GM23338 (cell line): ENCODE measurements at regions not wholly inside any gene's neighbourhood (a gene's known extent, or its start where the extent isn't known, plus 50 kb on each side); places are given as distances from the start of the nearest gene placed in this dataset.

ENCODE experiments used
- ATAC-seq: fragments of 200-7000 bp; cut with Tn5 transposase; 3 replicates; pipeline ENCODE4 v1.9.1; 2020
- DNase-seq: peaks from one replicate; pipeline ENCODE4 v3.0.0-alpha.2; 2015; ENCODE audit warnings: low spot score
- H2AFZ ChIP-seq: fragments of 200-600 bp; sonication (generic); 2 replicates; pipeline ENCODE4 v1.8.0; 2016; ENCODE audit warnings: antibody characterized with exemption, mild to moderate bottlenecking, moderate library complexity
- H3F3A ChIP-seq: fragments of 200-600 bp; sonication (generic); replicated peaks from 2 replicates; pipeline ENCODE4 v1.8.0; 2017; ENCODE audit warnings: antibody characterized with exemption, mixed run types, low read depth
- H3K27ac ChIP-seq: fragments of 200-600 bp; sonication (generic); 2 replicates; pipeline ENCODE4 v1.6.1; 2016; ENCODE audit warnings: low read depth
- H3K27me3 ChIP-seq: fragments of 200-600 bp; sonication (generic); 2 replicates; pipeline ENCODE4 v1.8.0; 2016; ENCODE audit warnings: mild to moderate bottlenecking, mixed run types, moderate library complexity; ENCODE audit not compliant: insufficient read depth
- H3K36me3 ChIP-seq: fragments of 200-600 bp; sonication (generic); 2 replicates; pipeline ENCODE4 v1.8.0; 2016; ENCODE audit warnings: mild to moderate bottlenecking; ENCODE audit not compliant: insufficient read depth
- H3K4me1 ChIP-seq: fragments of 200-600 bp; sonication (generic); 2 replicates; pipeline ENCODE4 v1.8.0; 2016; ENCODE audit warnings: mild to moderate bottlenecking, moderate library complexity; ENCODE audit not compliant: insufficient read depth
- H3K4me2 ChIP-seq: fragments of 200-600 bp; sonication (generic); 2 replicates; pipeline ENCODE4 v1.7.1; 2017; ENCODE audit warnings: mixed run types
- H3K4me3 ChIP-seq: fragments of 200-600 bp; sonication (generic); 2 replicates; pipeline ENCODE4 v1.6.1; 2016; ENCODE audit warnings: mixed run types
- H3K79me2 ChIP-seq: fragments of 200-600 bp; sonication (generic); replicated peaks from 2 replicates; pipeline ENCODE4 v1.8.0; 2017; ENCODE audit warnings: mild to moderate bottlenecking; ENCODE audit not compliant: insufficient read depth
- H3K9me2 ChIP-seq: fragments of 200-600 bp; sonication (generic); 2 replicates; pipeline ENCODE4 v1.8.0; 2017; ENCODE audit not compliant: insufficient read depth
- H4K20me1 ChIP-seq: fragments of 200-600 bp; sonication (generic); replicated peaks from 2 replicates; pipeline ENCODE4 v1.8.0; 2017; ENCODE audit warnings: mild to moderate bottlenecking; ENCODE audit not compliant: insufficient read depth
- H3K27ac Mint-ChIP-seq: 2 replicates; pipeline ENCODE4 v1.8.0; 2020; ENCODE audit warnings: inconsistent platforms, mild to moderate bottlenecking, moderate library complexity, mixed read lengths
- H3K27me3 Mint-ChIP-seq: 3 replicates; pipeline ENCODE4 v1.8.0; 2022; ENCODE audit warnings: low read depth, mild to moderate bottlenecking, moderate library complexity, mixed read lengths, inconsistent platforms; ENCODE audit not compliant: insufficient read depth, poor library complexity
- H3K36me3 Mint-ChIP-seq: 3 replicates; pipeline ENCODE4 v1.8.0; 2021; ENCODE audit warnings: low read depth, mild to moderate bottlenecking, inconsistent platforms, moderate library complexity, mixed read lengths
- H3K4me1 Mint-ChIP-seq: 3 replicates; pipeline ENCODE4 v1.8.0; 2020; ENCODE audit warnings: mild to moderate bottlenecking, inconsistent platforms, mixed read lengths
- H3K4me3 Mint-ChIP-seq: 3 replicates; pipeline ENCODE4 v1.8.0; 2021; ENCODE audit warnings: moderate library complexity, mild to moderate bottlenecking, inconsistent platforms, mixed read lengths
- H3K9me3 Mint-ChIP-seq: 3 replicates; pipeline ENCODE4 v1.8.0; 2020; ENCODE audit warnings: moderate library complexity, mild to moderate bottlenecking, inconsistent platforms, mixed read lengths
- CREB1 ChIP-seq: fragments of 250-450 bp; sonication (Bioruptor Pico); IDR thresholded peaks from 2 replicates; pipeline ENCODE4 v1.5.0; 2020; ENCODE audit warnings: low read depth, mild to moderate bottlenecking, moderate library complexity
- EZH2 ChIP-seq: fragments of 200-600 bp; sonication (generic); IDR thresholded peaks from one replicate; pipeline ENCODE4 v1.8.0; 2017; ENCODE audit warnings: antibody characterized with exemption, mild to moderate bottlenecking, low read depth; ENCODE audit not compliant: unreplicated experiment
- EZH2phosphoT487 ChIP-seq: fragments of 200-600 bp; sonication (generic); IDR thresholded peaks from one replicate; pipeline ENCODE4 v1.8.1; 2018; ENCODE audit warnings: antibody characterized with exemption; ENCODE audit not compliant: unreplicated experiment
- JUNB ChIP-seq: IDR thresholded peaks from one replicate; pipeline ENCODE4 v1.6.1; 2016; ENCODE audit warnings: antibody characterized with exemption; ENCODE audit not compliant: unreplicated experiment
- NANOG ChIP-seq: IDR thresholded peaks from 2 replicates; pipeline ENCODE4 v1.6.1; 2016; ENCODE audit warnings: antibody characterized with exemption, borderline replicate concordance
- POLR2AphosphoS5 ChIP-seq: IDR thresholded peaks from 2 replicates; pipeline ENCODE4 v1.6.1; 2016; ENCODE audit warnings: antibody characterized with exemption, low read depth
- STAT1 ChIP-seq: IDR thresholded peaks from one replicate; pipeline ENCODE4 v1.6.1; 2016; ENCODE audit warnings: antibody characterized with exemption; ENCODE audit not compliant: unreplicated experiment
- ZNF114 ChIP-seq: fragments of 250-450 bp; sonication (Bioruptor Pico); IDR thresholded peaks from 2 replicates; pipeline ENCODE4 v1.5.0; 2020; ENCODE audit warnings: mild to moderate bottlenecking, moderate library complexity
- ZNF331 ChIP-seq: fragments of 250-450 bp; sonication (Bioruptor Pico); IDR thresholded peaks from 2 replicates; pipeline ENCODE4 v1.5.0; 2020; ENCODE audit warnings: low read depth, mild to moderate bottlenecking, moderate library complexity
- TF ChIP-seq, protein P1 (sequence below): fragments of 250-450 bp; sonication (Bioruptor Pico); IDR thresholded peaks from 2 replicates; pipeline ENCODE4 v1.5.0; 2020; ENCODE audit warnings: mild to moderate bottlenecking, moderate library complexity
- TF ChIP-seq, protein P2 (sequence below): IDR thresholded peaks from 2 replicates; pipeline ENCODE4 v1.6.1; 2016; ENCODE audit warnings: antibody characterized with exemption
- TF ChIP-seq, protein P3 (sequence below): IDR thresholded peaks from one replicate; pipeline ENCODE4 v1.6.1; 2018; ENCODE audit warnings: antibody characterized with exemption; ENCODE audit not compliant: unreplicated experiment
- TF ChIP-seq, protein P4 (sequence below), 2 experiments: fragments of 200-600 bp in 1 of 2; sonication (generic) in 1 of 2; conservative IDR thresholded peaks; 2 replicates each; pipeline versions ENCODE4 v1.5.1 to v1.6.1; 2016 to 2017; ENCODE audit warnings: antibody characterized with exemption in 2 of 2, low read depth in 2 of 2, mild to moderate bottlenecking in 2 of 2, moderate library complexity in 1 of 2

DNA sequence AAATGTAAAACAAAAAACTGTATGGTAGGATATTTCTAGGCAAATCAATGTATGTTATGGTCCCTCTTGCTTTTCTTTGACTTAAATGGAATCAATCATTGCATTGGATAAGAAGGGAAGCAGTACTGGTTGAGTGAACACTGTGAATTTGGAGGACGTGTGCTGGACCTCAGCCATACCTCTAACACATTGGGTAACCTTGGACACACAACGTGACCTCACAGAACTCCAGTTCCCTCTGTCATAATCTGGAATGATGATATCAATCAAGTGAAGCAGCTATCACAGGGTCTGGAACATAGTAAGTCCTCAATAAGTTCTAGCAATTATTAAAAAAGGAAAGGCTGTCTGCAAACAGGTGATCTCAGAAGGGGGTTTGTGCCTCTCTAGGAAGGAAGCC, 474.9 kb upstream of the TCF4 start:
- no peak overlapping the region for H3K4me3 ChIP-seq
- no peak overlapping the region for H3K27ac Mint-ChIP-seq
- no peak overlapping the region for H2AFZ ChIP-seq
- no peaks in the 10 kb centered on the region for H3K36me3 Mint-ChIP-seq
- H3K79me2 ChIP-seq: no peaks in the 10 kb centered on the region
- H3F3A ChIP-seq: no peaks in the 10 kb centered on the region
- no peak overlapping the region for H3K4me3 Mint-ChIP-seq
- DNase-seq: no peak
- H3K4me2 ChIP-seq: no peak overlapping the region
- no peaks in the 10 kb centered on the region for H3K27me3 ChIP-seq
- no peaks in the 10 kb centered on the region for H3K9me3 Mint-ChIP-seq
- ATAC-seq: no peak
- no peaks in the 10 kb centered on the region for H4K20me1 ChIP-seq
- H3K36me3 ChIP-seq: no peaks in the 10 kb centered on the region
- no peaks in the 10 kb centered on the region for H3K27me3 Mint-ChIP-seq
- peaks cover 15% of the 10 kb centered on the region for H3K4me1 Mint-ChIP-seq
- no peak for TF ChIP-seq ZNF331
- TF ChIP-seq JUNB: no peak
- TF ChIP-seq STAT1: no peak
- no peak for TF ChIP-seq EZH2phosphoT487
- TF ChIP-seq, protein P1, sequence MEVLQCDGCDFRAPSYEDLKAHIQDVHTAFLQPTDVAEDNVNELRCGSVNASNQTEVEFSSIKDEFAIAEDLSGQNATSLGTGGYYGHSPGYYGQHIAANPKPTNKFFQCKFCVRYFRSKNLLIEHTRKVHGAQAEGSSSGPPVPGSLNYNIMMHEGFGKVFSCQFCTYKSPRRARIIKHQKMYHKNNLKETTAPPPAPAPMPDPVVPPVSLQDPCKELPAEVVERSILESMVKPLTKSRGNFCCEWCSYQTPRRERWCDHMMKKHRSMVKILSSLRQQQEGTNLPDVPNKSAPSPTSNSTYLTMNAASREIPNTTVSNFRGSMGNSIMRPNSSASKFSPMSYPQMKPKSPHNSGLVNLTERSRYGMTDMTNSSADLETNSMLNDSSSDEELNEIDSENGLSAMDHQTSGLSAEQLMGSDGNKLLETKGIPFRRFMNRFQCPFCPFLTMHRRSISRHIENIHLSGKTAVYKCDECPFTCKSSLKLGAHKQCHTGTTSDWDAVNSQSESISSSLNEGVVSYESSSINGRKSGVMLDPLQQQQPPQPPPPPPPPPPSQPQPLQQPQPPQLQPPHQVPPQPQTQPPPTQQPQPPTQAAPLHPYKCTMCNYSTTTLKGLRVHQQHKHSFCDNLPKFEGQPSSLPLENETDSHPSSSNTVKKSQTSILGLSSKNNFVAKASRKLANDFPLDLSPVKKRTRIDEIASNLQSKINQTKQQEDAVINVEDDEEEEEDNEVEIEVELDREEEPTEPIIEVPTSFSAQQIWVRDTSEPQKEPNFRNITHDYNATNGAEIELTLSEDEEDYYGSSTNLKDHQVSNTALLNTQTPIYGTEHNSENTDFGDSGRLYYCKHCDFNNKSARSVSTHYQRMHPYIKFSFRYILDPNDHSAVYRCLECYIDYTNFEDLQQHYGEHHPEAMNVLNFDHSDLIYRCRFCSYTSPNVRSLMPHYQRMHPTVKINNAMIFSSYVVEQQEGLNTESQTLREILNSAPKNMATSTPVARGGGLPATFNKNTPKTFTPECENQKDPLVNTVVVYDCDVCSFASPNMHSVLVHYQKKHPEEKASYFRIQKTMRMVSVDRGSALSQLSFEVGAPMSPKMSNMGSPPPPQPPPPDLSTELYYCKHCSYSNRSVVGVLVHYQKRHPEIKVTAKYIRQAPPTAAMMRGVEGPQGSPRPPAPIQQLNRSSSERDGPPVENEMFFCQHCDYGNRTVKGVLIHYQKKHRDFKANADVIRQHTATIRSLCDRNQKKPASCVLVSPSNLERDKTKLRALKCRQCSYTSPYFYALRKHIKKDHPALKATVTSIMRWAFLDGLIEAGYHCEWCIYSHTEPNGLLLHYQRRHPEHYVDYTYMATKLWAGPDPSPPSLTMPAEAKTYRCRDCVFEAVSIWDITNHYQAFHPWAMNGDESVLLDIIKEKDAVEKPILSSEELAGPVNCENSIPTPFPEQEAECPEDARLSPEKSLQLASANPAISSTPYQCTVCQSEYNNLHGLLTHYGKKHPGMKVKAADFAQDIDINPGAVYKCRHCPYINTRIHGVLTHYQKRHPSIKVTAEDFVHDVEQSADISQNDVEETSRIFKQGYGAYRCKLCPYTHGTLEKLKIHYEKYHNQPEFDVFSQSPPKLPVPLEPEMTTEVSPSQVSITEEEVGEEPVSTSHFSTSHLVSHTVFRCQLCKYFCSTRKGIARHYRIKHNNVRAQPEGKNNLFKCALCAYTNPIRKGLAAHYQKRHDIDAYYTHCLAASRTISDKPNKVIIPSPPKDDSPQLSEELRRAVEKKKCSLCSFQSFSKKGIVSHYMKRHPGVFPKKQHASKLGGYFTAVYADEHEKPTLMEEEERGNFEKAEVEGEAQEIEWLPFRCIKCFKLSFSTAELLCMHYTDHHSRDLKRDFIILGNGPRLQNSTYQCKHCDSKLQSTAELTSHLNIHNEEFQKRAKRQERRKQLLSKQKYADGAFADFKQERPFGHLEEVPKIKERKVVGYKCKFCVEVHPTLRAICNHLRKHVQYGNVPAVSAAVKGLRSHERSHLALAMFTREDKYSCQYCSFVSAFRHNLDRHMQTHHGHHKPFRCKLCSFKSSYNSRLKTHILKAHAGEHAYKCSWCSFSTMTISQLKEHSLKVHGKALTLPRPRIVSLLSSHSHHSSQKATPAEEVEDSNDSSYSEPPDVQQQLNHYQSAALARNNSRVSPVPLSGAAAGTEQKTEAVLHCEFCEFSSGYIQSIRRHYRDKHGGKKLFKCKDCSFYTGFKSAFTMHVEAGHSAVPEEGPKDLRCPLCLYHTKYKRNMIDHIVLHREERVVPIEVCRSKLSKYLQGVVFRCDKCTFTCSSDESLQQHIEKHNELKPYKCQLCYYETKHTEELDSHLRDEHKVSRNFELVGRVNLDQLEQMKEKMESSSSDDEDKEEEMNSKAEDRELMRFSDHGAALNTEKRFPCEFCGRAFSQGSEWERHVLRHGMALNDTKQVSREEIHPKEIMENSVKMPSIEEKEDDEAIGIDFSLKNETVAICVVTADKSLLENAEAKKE (CRISPR knock-in tag): no peak
- TF ChIP-seq, protein P2, sequence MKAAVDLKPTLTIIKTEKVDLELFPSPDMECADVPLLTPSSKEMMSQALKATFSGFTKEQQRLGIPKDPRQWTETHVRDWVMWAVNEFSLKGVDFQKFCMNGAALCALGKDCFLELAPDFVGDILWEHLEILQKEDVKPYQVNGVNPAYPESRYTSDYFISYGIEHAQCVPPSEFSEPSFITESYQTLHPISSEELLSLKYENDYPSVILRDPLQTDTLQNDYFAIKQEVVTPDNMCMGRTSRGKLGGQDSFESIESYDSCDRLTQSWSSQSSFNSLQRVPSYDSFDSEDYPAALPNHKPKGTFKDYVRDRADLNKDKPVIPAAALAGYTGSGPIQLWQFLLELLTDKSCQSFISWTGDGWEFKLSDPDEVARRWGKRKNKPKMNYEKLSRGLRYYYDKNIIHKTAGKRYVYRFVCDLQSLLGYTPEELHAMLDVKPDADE: no peak
- no peak for TF ChIP-seq NANOG
- TF ChIP-seq ZNF114: no peak
- TF ChIP-seq, protein P3, sequence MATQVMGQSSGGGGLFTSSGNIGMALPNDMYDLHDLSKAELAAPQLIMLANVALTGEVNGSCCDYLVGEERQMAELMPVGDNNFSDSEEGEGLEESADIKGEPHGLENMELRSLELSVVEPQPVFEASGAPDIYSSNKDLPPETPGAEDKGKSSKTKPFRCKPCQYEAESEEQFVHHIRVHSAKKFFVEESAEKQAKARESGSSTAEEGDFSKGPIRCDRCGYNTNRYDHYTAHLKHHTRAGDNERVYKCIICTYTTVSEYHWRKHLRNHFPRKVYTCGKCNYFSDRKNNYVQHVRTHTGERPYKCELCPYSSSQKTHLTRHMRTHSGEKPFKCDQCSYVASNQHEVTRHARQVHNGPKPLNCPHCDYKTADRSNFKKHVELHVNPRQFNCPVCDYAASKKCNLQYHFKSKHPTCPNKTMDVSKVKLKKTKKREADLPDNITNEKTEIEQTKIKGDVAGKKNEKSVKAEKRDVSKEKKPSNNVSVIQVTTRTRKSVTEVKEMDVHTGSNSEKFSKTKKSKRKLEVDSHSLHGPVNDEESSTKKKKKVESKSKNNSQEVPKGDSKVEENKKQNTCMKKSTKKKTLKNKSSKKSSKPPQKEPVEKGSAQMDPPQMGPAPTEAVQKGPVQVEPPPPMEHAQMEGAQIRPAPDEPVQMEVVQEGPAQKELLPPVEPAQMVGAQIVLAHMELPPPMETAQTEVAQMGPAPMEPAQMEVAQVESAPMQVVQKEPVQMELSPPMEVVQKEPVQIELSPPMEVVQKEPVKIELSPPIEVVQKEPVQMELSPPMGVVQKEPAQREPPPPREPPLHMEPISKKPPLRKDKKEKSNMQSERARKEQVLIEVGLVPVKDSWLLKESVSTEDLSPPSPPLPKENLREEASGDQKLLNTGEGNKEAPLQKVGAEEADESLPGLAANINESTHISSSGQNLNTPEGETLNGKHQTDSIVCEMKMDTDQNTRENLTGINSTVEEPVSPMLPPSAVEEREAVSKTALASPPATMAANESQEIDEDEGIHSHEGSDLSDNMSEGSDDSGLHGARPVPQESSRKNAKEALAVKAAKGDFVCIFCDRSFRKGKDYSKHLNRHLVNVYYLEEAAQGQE: no peak
- TF ChIP-seq, protein P4, sequence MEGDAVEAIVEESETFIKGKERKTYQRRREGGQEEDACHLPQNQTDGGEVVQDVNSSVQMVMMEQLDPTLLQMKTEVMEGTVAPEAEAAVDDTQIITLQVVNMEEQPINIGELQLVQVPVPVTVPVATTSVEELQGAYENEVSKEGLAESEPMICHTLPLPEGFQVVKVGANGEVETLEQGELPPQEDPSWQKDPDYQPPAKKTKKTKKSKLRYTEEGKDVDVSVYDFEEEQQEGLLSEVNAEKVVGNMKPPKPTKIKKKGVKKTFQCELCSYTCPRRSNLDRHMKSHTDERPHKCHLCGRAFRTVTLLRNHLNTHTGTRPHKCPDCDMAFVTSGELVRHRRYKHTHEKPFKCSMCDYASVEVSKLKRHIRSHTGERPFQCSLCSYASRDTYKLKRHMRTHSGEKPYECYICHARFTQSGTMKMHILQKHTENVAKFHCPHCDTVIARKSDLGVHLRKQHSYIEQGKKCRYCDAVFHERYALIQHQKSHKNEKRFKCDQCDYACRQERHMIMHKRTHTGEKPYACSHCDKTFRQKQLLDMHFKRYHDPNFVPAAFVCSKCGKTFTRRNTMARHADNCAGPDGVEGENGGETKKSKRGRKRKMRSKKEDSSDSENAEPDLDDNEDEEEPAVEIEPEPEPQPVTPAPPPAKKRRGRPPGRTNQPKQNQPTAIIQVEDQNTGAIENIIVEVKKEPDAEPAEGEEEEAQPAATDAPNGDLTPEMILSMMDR (conservative IDR thresholded peaks at IDR 0.05; ENCODE audit: low read depth in 2 of 2): no peak
- no peak for TF ChIP-seq CREB1 (CRISPR knock-in tag)
- no peak for TF ChIP-seq POLR2AphosphoS5
- no peak for TF ChIP-seq EZH2
- H3K9me2 ChIP-seq: peaks cover 19% of the 10 kb centered on the region
- H3K4me1 ChIP-seq: peaks cover 13% of the 10 kb centered on the region
- H3K27ac ChIP-seq: no peak overlapping the region
